Kidney (tissue), 13 donors: ENCODE measurements at regions not wholly inside any gene's neighbourhood (a gene's known extent, or its start where the extent isn't known, plus 50 kb on each side); places are given as distances from the start of the nearest gene placed in this dataset.

Source experiments
- DNase-seq, 5 donors: peaks; one replicate each; pipeline ENCODE4 v3.0.0-alpha.2; 2013 to 2020
- FAIRE-seq: peaks from 2 replicates; lab custom pipeline; 2012; peaks lifted over from hg19 to GRCh38; lab: Jason Lieb, UNC
- H3K27ac ChIP-seq, 2 donors: one replicate each; pipeline ENCODE4 v1.7.0; 2013; ENCODE audit warnings: low read depth in 2 of 2, low read length in 2 of 2, inconsistent platforms in 1 of 2
- H3K27me3 ChIP-seq: one replicate; pipeline ENCODE4 v1.7.1; 2013; ENCODE audit warnings: low read length, inconsistent platforms; ENCODE audit not compliant: control insufficient read depth, insufficient read depth
- H3K36me3 ChIP-seq, 3 donors: one replicate each; pipeline versions ENCODE4 v1.7.0 to v1.7.1; 2013; ENCODE audit warnings: low read length in 3 of 3, control low read depth in 1 of 3, inconsistent platforms in 1 of 3; ENCODE audit not compliant: insufficient read depth in 3 of 3, control insufficient read depth in 2 of 3
- H3K4me1 ChIP-seq, 3 donors: one replicate each; pipeline versions ENCODE4 v1.7.0 to v1.7.1; 2013; ENCODE audit warnings: low read length in 3 of 3, inconsistent platforms in 1 of 3, low read depth in 1 of 3; ENCODE audit not compliant: control insufficient read depth in 2 of 3, insufficient read depth in 2 of 3
- H3K4me3 ChIP-seq, 3 donors: one replicate each; pipeline versions ENCODE4 v1.7.0 to v1.8.1; 2013; ENCODE audit warnings: low read length in 3 of 3, control low read depth in 1 of 3, inconsistent platforms in 1 of 3
- H3K9ac ChIP-seq, 3 donors: one replicate each; pipeline versions ENCODE4 v1.7.0 to v1.7.1; 2013; ENCODE audit warnings: low read length in 3 of 3, control low read depth in 1 of 3, inconsistent platforms in 1 of 3
- H3K9me3 ChIP-seq, 3 donors: one replicate each; pipeline versions ENCODE4 v1.7.0 to v1.7.1; 2013; ENCODE audit warnings: low read length in 3 of 3, control low read depth in 1 of 3, inconsistent platforms in 1 of 3; ENCODE audit not compliant: control insufficient read depth in 2 of 3, insufficient read depth in 1 of 3
- CTCF ChIP-seq: IDR thresholded peaks from 3 replicates; pipeline ENCODE4 v1.5.1; 2012; ENCODE audit warnings: mild to moderate bottlenecking, moderate library complexity, borderline replicate concordance; ENCODE audit not compliant: insufficient read depth; ENCODE audit errors: extremely low read depth
- intact Hi-C: fragments of 100-400 bp; cut with DNase I; formaldehyde crosslinking; loops from one replicate; pipeline ENCODE4 v1.11.1; 2022
- donor health status: control.
- donor health status: control.
- donor health status: control.
- donor health status: control.
- donor health status: control.
- donor health status: DM: yes; HTN: yes; CAD: no.
- donor health status: Normal renal cell carcinoma (clear cell type).

GRCh38 chr16:64116151-64116550 is 1005.7 kb downstream of the CDH11 start:
- no peak for TF ChIP-seq CTCF
- no peak for DNase-seq
- no peak for FAIRE-seq

GRCh38 chr16:64109241-64109640 is 1012.6 kb downstream of the CDH11 start:
- H3K36me3 ChIP-seq: no peaks in the 10 kb centered on the region
- no peaks in the 10 kb centered on the region for H3K27me3 ChIP-seq
- H3K27ac ChIP-seq: no peak overlapping the region
- H3K4me3 ChIP-seq: no peak overlapping the region
- DNase-seq (no peak), FAIRE-seq (no peak)
- H3K4me1 ChIP-seq: no peaks in the 10 kb centered on the region
- H3K9me3 ChIP-seq: no peaks in the 10 kb centered on the region
- no peak for TF ChIP-seq CTCF
- intact Hi-C loops: no loop called here
- H3K9ac ChIP-seq: no peak overlapping the region

More at GRCh38 chr16:64116151-64116550, 1005.7 kb downstream of the CDH11 start:
- Histone ChIP-seq H3K4me3 (no peak overlapping the region), H3K27ac (no peak overlapping the region), H3K36me3 (no peaks in the 10 kb centered on the region), H3K9me3 (no peaks in the 10 kb centered on the region), H3K9ac (no peak overlapping the region), H3K4me1 (no peaks in the 10 kb centered on the region), H3K27me3 (no peaks in the 10 kb centered on the region)
- intact Hi-C loops: no loop called here

GRCh38 chr16:64102654-64103053 is 1019.2 kb downstream of the CDH11 start:
- no peaks in the 10 kb centered on the region for H3K36me3 ChIP-seq
- no peaks in the 10 kb centered on the region for H3K4me1 ChIP-seq
- DNase-seq (no peak), FAIRE-seq (no peak)
- H3K9me3 ChIP-seq: no peaks in the 10 kb centered on the region
- intact Hi-C loops: no loop called here
- no peak overlapping the region for H3K9ac ChIP-seq
- TF ChIP-seq CTCF: no peak
- no peaks in the 10 kb centered on the region for H3K27me3 ChIP-seq
- H3K4me3 ChIP-seq: no peak overlapping the region
- H3K27ac ChIP-seq: no peak overlapping the region

GRCh38 chr16:64098451-64098850 is 1023.4 kb downstream of the CDH11 start:
- Histone ChIP-seq H3K27ac (no peak overlapping the region), H3K9ac (no peak overlapping the region), H3K4me1 (no peaks in the 10 kb centered on the region), H3K4me3 (no peak overlapping the region), H3K36me3 (no peaks in the 10 kb centered on the region), H3K9me3 (peaks cover 0 to 5% (median 0%) of the 10 kb centered on the region in 3 donors), H3K27me3 (no peaks in the 10 kb centered on the region)
- FAIRE-seq: no peak
- no peak for DNase-seq
- intact Hi-C loops: no loop called here
- no peak for TF ChIP-seq CTCF
